Neutrophil (primary cell): ENCODE measurements at regions not wholly inside any gene's neighbourhood (a gene's known extent, or its start where the extent isn't known, plus 50 kb on each side); places are given as distances from the start of the nearest gene placed in this dataset.
"Not testable (repeated sequence)": the region's sequence is repeated elsewhere in the genome, so short reads cannot be mapped to it uniquely, and the experiment has no call there.

Source experiments
- H3K27ac ChIP-seq: fragments of 200-600 bp; sonication (generic); 2 replicates; pipeline ENCODE4 v1.5.1; 2016; ENCODE audit warnings: mild to moderate bottlenecking, moderate library complexity
- H3K27me3 ChIP-seq: fragments of 200-600 bp; sonication (generic); 2 replicates; pipeline ENCODE4 v1.6.0; 2016; ENCODE audit warnings: mild to moderate bottlenecking
- H3K36me3 ChIP-seq: fragments of 200-600 bp; sonication (generic); 2 replicates; pipeline ENCODE4 v1.5.1; 2017
- H3K4me1 ChIP-seq, 2 experiments: fragments of 200-600 bp in 1 of 2; sonication (generic) in 1 of 2; 1 replicate in 1 of 2; 2 replicates in 1 of 2; pipeline versions ENCODE4 v1.5.1 to v1.6.1; 2013 to 2016; ENCODE audit warnings: low read depth in 1 of 2, low read length in 1 of 2, mild to moderate bottlenecking in 1 of 2, moderate library complexity in 1 of 2; ENCODE audit not compliant: control insufficient read depth in 1 of 2, insufficient read depth in 1 of 2
- H3K4me3 ChIP-seq, 2 experiments: fragments of 200-600 bp in 1 of 2; sonication (generic) in 1 of 2; 1 replicate in 1 of 2; 2 replicates in 1 of 2; pipeline ENCODE4 v1.5.1; 2013 to 2016; ENCODE audit warnings: low read depth in 1 of 2, low read length in 1 of 2, mild to moderate bottlenecking in 1 of 2, moderate library complexity in 1 of 2
- H3K9me3 ChIP-seq: fragments of 200-600 bp; sonication (generic); 2 replicates; pipeline ENCODE4 v1.5.1; 2016
- TF ChIP-seq, protein P1 (sequence below): fragments of 200-600 bp; sonication (generic); IDR thresholded peaks from 2 replicates; pipeline ENCODE4 v1.5.1; 2016; ENCODE audit warnings: antibody characterized with exemption

GRCh38 chr6:103715269-103715668, 1144.5 kb downstream of the HACE1 start:
- Histone ChIP-seq H3K27me3 (no peaks in the 10 kb centered on the region), H3K9me3 (no peaks in the 10 kb centered on the region), H3K36me3 (no peaks in the 10 kb centered on the region), H3K4me3 (no peak overlapping the region), H3K4me1 (no peaks in the 10 kb centered on the region), H3K27ac (no peak overlapping the region)
- TF ChIP-seq, protein P1, sequence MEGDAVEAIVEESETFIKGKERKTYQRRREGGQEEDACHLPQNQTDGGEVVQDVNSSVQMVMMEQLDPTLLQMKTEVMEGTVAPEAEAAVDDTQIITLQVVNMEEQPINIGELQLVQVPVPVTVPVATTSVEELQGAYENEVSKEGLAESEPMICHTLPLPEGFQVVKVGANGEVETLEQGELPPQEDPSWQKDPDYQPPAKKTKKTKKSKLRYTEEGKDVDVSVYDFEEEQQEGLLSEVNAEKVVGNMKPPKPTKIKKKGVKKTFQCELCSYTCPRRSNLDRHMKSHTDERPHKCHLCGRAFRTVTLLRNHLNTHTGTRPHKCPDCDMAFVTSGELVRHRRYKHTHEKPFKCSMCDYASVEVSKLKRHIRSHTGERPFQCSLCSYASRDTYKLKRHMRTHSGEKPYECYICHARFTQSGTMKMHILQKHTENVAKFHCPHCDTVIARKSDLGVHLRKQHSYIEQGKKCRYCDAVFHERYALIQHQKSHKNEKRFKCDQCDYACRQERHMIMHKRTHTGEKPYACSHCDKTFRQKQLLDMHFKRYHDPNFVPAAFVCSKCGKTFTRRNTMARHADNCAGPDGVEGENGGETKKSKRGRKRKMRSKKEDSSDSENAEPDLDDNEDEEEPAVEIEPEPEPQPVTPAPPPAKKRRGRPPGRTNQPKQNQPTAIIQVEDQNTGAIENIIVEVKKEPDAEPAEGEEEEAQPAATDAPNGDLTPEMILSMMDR, result no peak

- not testable (repeated sequence) for H3K27ac ChIP-seq, H3K9me3 ChIP-seq, H3K4me3 ChIP-seq, H3K4me1 ChIP-seq, H3K36me3 ChIP-seq, H3K27me3 ChIP-seq
Observed at GRCh38 chr6:103709236-103709635, 1150.5 kb downstream of the HACE1 start.

DNA sequence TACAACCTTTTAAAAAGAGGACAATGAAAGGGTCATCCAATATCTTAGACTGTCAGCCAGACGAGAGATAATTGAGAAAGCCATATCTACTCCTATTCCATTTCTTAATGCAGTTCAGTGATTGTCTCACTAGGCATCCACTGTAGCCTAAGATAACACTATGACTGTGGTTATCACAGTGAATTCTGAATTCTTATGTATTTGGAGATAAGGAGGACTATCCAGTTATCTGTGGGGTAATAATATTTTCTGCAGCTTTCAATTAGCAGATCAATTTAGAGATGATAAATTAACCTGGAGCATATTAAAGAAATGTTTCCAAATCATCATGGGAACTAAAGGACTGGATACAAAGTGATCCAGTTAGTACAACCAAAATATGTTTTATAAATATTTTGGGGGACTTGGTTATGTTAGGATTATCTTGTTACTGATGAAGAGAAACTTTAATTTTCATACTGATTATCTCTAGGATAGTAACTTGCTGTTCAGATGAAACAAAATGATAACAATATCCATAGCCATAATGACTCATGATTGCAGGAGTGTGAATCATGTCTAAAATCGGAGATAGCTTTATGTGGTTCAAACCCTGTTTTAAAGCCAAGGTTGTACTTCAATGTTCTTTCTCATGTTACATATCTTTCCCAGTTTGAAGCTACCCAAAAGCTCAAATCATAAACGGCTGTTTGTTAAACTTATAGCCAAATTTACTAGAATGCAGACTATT, 1152.0 kb downstream of the HACE1 start:
- TF ChIP-seq, protein P1, result no peak
- no peak overlapping the region for H3K27ac ChIP-seq
- H3K36me3 ChIP-seq, result no peaks in the 10 kb centered on the region
- no peak overlapping the region for H3K4me3 ChIP-seq
- H3K4me1 ChIP-seq, result no peaks in the 10 kb centered on the region
- no peaks in the 10 kb centered on the region for H3K27me3 ChIP-seq
- H3K9me3 ChIP-seq, result no peaks in the 10 kb centered on the region

DNA sequence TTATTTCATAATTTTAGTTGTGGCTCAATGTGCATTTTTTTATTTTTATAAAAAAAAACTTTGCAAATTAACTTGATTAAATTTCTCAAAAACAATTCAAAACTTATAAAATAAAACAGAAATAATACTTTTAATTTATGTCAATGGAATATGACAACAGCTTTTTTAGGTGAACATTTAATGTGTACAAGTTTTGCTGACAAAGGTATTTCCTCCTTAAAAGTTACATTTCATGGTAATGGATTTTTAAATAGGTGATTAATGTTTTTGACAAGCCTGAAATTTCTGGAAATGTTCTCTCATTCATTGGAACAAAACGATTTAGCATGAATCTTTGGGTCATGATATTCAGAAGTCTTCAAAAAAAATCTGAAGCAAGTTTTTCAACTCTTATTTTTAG, 1160.0 kb downstream of the HACE1 start:
- Histone ChIP-seq H3K27me3 (no peaks in the 10 kb centered on the region), H3K4me1 (no peaks in the 10 kb centered on the region)

GRCh38 chr6:103687430-103687829, 1172.3 kb downstream of the HACE1 start:
- Histone ChIP-seq H3K9me3 (no peaks in the 10 kb centered on the region), H3K36me3 (no peaks in the 10 kb centered on the region), H3K4me3 (no peak overlapping the region), H3K27ac (no peak overlapping the region), H3K4me1 (no peaks in the 10 kb centered on the region), H3K27me3 (no peaks in the 10 kb centered on the region)
- TF ChIP-seq, protein P1, result no peak

More for the DNA sequence above, 1160.0 kb downstream of the HACE1 start:
- H3K27ac ChIP-seq, result no peak overlapping the region
- no peaks in the 10 kb centered on the region for H3K9me3 ChIP-seq
- no peaks in the 10 kb centered on the region for H3K36me3 ChIP-seq
- TF ChIP-seq, protein P1, result no peak
- no peak overlapping the region for H3K4me3 ChIP-seq

GRCh38 chr6:103680116-103680515, 1179.6 kb downstream of the HACE1 start:
- no peak overlapping the region for H3K27ac ChIP-seq
- TF ChIP-seq, protein P1, result no peak

More at GRCh38 chr6:103680116-103680515, 1179.6 kb downstream of the HACE1 start:
- H3K9me3 ChIP-seq, result no peaks in the 10 kb centered on the region
- H3K4me1 ChIP-seq, result no peaks in the 10 kb centered on the region
- no peaks in the 10 kb centered on the region for H3K27me3 ChIP-seq
- H3K36me3 ChIP-seq, result no peaks in the 10 kb centered on the region
- no peak overlapping the region for H3K4me3 ChIP-seq
